Mesodermal cell (in vitro differentiated cells): ENCODE measurements at regions not wholly inside any gene's neighbourhood (a gene's known extent, or its start where the extent isn't known, plus 50 kb on each side); places are given as distances from the start of the nearest gene placed in this dataset.

Source experiments
- H3K27ac ChIP-seq: 2 replicates; pipeline ENCODE4 v1.7.0; 2013; ENCODE audit warnings: mild to moderate bottlenecking, low read depth, low read length, moderate library complexity; ENCODE audit not compliant: severe bottlenecking
- H3K36me3 ChIP-seq: 2 replicates; pipeline ENCODE4 v1.7.1; 2013; ENCODE audit warnings: mild to moderate bottlenecking, low read length, moderate library complexity; ENCODE audit not compliant: control insufficient read depth, insufficient read depth
- H3K4me1 ChIP-seq: one replicate; pipeline ENCODE4 v1.7.1; 2013; ENCODE audit warnings: mild to moderate bottlenecking, low read length; ENCODE audit not compliant: insufficient read depth, control insufficient read depth, poor library complexity, severe bottlenecking
- H3K4me3 ChIP-seq: 2 replicates; pipeline ENCODE4 v1.7.0; 2013; ENCODE audit warnings: low read length, control low read depth, mild to moderate bottlenecking; ENCODE audit not compliant: insufficient read depth, poor library complexity, severe bottlenecking; ENCODE audit errors: extremely low read depth
- H3K9me3 ChIP-seq: 2 replicates; pipeline ENCODE4 v1.7.1; 2013; ENCODE audit warnings: mild to moderate bottlenecking, low read length, moderate library complexity; ENCODE audit not compliant: control insufficient read depth
- WGBS, 2 experiments: methylation state at CpG; one replicate each; pipeline ENCODE4 v1.1.5; 2013; ENCODE audit warnings: missing lambda C conversion rate in 2 of 2; ENCODE audit not compliant: insufficient coverage in 2 of 2; 5-methylcytosine and 5-hydroxymethylcytosine counted together

DNA sequence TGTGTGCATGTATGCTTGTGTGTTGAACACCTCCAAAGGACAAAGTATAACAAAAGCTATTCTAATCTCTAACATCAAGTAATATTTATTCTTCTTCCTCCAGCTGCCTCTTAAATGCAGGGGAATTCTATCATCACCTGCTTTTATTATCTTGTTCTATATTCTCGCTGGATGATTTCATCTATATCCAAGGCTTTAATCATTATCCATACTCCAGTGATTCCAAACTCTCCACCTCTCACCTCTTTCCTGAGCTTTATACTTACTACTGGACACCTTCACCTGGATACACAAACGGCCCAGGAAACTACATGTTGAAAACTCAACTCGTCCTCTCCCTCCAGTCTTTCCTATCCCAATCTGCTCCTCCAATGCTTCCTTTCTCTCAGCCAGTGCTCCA, 418.6 kb downstream of the KLF5 start:
- Histone ChIP-seq H3K4me1 (no peaks in the 10 kb centered on the region), H3K27ac (no peak overlapping the region), H3K4me3 (no peak overlapping the region), H3K36me3 (no peaks in the 10 kb centered on the region), H3K9me3 (no peaks in the 10 kb centered on the region)
- 80 to 93% methylated on average over 3 of the region's 3 CpGs for WGBS, 2 experiments

DNA sequence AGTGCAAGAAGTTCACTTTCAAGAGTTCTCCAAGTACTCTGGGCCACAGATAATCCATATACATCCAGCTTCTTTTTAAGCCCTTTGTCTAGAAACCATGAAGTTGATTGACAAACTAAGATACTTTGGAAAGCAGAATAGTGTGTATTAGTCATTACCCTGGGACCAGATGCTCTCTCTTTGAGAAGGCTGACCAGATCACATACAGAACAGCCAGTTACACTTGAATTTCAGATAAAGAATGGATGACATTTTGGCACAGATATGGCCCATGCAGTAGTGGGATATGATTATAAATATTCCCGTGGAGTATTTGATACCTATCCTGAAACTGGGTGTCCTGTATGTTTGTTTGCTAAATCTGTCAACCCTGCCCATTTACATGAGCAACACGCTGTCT, 414.2 kb downstream of the KLF5 start:
- no peaks in the 10 kb centered on the region for H3K36me3 ChIP-seq
- no peak overlapping the region for H3K4me3 ChIP-seq
- no peaks in the 10 kb centered on the region for H3K4me1 ChIP-seq
- WGBS, 2 experiments: 80 to 83% methylated on average over 1 of the region's 2 CpGs
- no peaks in the 10 kb centered on the region for H3K9me3 ChIP-seq
- no peak overlapping the region for H3K27ac ChIP-seq

DNA sequence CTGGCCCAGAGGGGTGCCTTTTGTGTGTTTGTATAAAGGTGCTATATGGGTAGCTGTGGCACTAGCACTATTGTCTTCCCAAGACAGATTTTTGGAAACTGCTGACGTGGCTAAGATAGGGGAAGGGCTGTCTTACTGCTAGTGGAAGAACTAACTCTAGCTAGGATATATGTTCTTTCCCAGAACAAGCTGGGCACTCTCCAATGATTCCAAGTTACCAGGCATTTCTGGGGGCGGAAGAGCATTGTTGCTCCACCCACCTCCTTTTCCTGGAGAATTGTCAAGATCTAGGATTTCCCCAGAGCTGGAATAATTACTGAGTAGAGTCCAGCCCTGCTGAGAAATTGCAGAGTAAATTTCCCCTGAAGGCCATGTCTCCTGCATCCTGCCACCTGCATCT, 408.3 kb downstream of the KLF5 start:
- H3K9me3 ChIP-seq: no peaks in the 10 kb centered on the region
- no peak overlapping the region for H3K27ac ChIP-seq
- no peak overlapping the region for H3K4me3 ChIP-seq
- 77 to 80% methylated on average over 1 to 2 of the region's 2 CpGs for WGBS, 2 experiments
- no peaks in the 10 kb centered on the region for H3K36me3 ChIP-seq
- H3K4me1 ChIP-seq: no peaks in the 10 kb centered on the region

DNA sequence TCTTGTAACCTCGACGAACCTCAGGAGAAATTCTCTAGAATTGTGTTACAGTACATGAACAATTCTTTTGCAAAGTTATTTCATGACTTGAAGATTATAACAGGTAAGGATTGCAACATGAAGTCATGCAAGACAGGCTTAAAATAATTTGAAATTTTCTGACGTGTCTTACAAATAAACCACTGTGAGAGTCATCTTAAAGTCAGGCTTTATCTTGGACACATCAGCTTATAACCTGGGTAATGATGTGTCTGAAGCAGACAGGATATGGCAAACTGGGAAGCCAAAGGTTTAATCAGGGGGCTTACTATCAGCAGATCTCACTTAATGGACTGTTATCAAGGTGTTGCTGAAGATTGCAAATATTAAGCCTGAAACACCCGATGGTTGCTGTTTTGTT, 407.8 kb downstream of the KLF5 start:
- no peaks in the 10 kb centered on the region for H3K9me3 ChIP-seq
- no peak overlapping the region for H3K27ac ChIP-seq
- H3K4me1 ChIP-seq: no peaks in the 10 kb centered on the region
- no peak overlapping the region for H3K4me3 ChIP-seq
- no peaks in the 10 kb centered on the region for H3K36me3 ChIP-seq
- WGBS, 2 experiments: 88 to 97% methylated on average over 1 to 4 of the region's 4 CpGs

DNA sequence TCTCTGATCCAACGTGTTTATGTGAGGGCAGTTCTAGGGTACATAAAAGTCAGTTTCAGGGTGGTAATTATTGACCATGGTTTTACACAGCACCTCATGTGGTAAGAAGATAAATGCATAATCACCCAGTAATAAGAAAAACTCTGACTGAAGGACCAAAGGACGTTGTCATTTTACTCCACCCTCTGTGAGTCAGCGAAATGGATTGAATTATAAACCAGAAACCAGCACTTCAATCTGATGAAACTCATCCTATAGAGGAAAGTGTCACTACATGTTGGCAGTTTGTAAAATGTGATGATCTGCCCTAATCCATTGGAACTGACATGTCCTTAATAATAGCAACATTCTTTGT, 406.8 kb downstream of the KLF5 start:
- Histone ChIP-seq H3K4me3 (no peak overlapping the region), H3K27ac (no peak overlapping the region), H3K36me3 (no peaks in the 10 kb centered on the region), H3K9me3 (no peaks in the 10 kb centered on the region), H3K4me1 (no peaks in the 10 kb centered on the region)
- WGBS, 2 experiments: no CpG with 5 or more reads among the region's 3 CpGs

DNA sequence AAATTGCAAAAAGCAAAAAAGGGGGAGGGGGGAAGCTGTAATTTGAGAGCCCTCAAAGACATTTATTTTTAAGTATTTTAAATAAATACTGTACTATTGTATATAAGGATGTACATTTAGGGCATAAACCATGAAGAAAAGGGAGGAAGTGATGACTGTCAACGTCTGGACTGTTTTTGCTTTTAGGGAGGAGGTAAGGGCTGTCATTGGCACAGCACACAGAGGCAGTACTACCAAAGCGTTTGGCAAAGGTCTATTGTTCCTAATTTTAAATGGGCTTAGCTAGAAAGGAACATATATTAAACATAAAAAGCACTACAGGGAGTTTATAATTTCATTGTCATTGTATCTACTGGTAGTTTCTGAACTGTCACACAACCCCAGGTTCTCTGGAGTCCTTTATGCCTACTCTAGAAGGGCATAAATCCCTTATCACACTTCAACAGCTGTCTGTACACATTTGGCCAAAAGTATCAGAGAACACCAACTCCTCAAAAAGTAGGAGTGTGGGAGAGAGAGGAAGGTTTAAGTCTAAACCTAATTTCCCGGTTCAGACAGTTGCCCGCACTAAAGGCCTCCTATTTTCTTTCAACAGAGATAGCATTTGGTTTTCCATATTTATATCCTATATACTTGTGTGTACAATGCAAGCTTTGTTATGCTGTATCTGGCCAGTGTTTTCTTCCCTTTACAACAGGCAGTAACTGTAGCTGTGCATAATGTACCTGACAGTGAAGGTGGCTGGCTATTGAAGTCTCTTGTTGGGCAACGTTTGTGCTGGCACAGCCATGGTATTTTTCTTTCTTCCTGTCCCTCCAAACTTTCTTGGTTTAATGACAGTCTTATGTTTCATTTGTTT, 406.2 kb downstream of the KLF5 start:
- Histone ChIP-seq H3K27ac (no peak overlapping the region), H3K4me3 (no peak overlapping the region), H3K9me3 (no peaks in the 10 kb centered on the region), H3K4me1 (no peaks in the 10 kb centered on the region), H3K36me3 (no peaks in the 10 kb centered on the region)
- WGBS, 2 experiments: 69 to 78% methylated on average over 1 to 2 of the region's 5 CpGs

DNA sequence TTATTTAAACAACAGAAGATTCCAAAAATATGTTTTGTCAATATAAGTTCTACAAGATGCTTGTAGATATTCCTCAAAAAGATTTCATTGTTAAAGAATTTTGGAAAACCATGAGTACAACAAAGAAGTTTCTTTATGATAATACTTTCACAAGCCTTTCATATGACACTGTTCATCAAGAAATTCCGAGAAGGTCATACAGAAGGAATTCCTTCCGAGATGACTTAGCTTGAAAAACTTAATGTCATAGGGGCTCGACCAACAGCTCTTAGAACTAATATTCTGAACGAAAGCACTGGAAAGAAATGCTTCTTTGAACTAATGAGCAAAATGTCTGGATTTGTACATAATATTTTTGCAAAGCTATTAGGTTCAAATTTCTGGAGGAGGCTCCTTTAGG, 403.4 kb downstream of the KLF5 start:
- 76 to 92% methylated on average over 4 of the region's 4 CpGs for WGBS, 2 experiments
- Histone ChIP-seq H3K9me3 (no peaks in the 10 kb centered on the region), H3K36me3 (no peaks in the 10 kb centered on the region), H3K27ac (no peak overlapping the region), H3K4me1 (no peaks in the 10 kb centered on the region), H3K4me3 (no peak overlapping the region)

DNA sequence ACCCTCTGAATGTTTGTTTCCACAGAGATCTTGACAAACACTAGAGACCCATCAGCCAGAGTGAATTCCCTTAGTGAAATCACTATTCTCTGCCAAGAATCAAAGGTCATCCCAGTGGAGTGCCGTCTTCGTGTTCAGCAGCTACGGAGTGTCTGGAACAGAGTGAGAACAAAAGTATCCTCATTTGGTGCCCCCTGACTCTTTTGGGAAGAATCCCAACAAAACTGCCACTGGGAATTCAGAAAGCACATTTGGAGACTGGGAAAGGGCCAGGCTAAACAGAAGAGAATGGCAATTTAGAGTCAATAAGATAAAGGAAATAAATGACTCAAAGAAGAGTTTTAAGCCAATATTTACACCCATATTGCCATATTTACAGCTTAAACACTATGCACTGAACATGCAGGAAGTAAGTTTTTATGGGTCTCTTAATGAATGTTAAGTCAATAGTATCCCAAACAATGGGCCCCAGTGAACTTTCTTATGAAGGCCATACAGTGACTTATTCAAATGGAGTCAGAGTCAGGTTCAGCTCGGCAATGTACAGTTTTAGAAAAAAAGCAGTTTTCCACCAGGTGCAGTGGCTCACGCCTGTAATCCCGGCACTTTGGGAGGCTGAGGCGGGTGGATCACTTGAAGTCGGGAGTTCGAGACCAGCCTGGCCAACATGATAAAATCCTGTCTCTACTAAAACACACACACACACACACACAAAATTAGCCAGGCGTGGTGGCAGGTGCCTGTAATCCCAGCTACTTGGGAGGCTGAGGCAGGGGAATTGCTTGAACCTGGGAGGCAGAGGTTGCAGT, 392.6 kb downstream of the KLF5 start:
- no peak overlapping the region for H3K27ac ChIP-seq
- no peaks in the 10 kb centered on the region for H3K36me3 ChIP-seq
- 79 to 83% methylated on average over 2 to 6 of the region's 10 CpGs for WGBS, 2 experiments

DNA sequence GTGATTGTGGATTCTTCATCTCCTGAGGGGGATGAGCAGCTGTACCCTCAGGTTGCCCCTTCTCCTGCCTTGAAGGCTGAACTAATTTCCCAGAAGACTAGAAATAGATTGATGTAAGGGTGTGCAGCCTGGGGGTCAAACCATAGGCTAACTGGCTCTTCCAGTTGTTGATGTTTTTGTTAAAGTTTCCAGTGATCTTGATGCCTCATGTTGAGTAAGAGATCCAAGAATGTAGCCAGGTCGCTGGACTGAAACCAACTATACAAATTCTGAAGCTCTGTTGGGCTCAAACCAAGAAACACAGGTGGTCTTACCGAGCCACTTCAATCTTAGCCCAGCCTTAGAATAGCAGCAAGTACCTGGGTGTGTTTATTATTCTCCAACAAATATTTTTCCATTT, 391.8 kb downstream of the KLF5 start:
- H3K27ac ChIP-seq: no peak overlapping the region
- H3K4me1 ChIP-seq: no peaks in the 10 kb centered on the region
- WGBS, 2 experiments: 89% methylated on average over 2 of the region's 2 CpGs; no CpG with 5 or more reads in 1 of the 2 experiments
- H3K4me3 ChIP-seq: no peak overlapping the region
- no peaks in the 10 kb centered on the region for H3K36me3 ChIP-seq
- no peaks in the 10 kb centered on the region for H3K9me3 ChIP-seq

More for the DNA sequence above, 392.6 kb downstream of the KLF5 start:
- H3K9me3 ChIP-seq: no peaks in the 10 kb centered on the region
- no peak overlapping the region for H3K4me3 ChIP-seq
- H3K4me1 ChIP-seq: no peaks in the 10 kb centered on the region

DNA sequence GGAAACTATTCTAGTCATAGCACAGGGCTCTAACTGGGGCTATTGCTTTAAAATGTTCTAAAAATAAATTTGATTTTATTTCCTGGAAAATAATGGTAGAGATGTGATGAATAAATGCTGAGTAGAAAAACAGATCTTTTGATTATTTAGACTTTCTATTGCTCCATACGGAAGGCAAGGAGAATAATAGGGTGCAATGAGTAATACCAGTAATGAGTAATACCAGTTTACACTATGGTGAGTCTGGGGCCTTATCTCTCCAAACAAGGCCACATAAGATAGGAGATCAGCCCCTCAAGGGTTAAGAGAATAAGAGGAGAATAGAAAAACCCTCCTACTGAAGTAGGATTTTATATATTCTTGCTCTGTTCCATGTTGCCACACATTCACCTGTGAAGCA, 390.4 kb downstream of the KLF5 start:
- WGBS, 2 experiments: 80% methylated on average over 1 of the region's 1 CpG; no CpG with 5 or more reads in 1 of the 2 experiments
- no peaks in the 10 kb centered on the region for H3K36me3 ChIP-seq
- H3K9me3 ChIP-seq: no peaks in the 10 kb centered on the region
- H3K27ac ChIP-seq: no peak overlapping the region
- H3K4me3 ChIP-seq: no peak overlapping the region
- H3K4me1 ChIP-seq: no peaks in the 10 kb centered on the region
